Tibial nerve (tissue), 3 donors: ENCODE measurements at regions not wholly inside any gene's neighbourhood (a gene's known extent, or its start where the extent isn't known, plus 50 kb on each side); places are given as distances from the start of the nearest gene placed in this dataset.

Source experiments
- POLR2A ChIP-seq, 2 donors: fragments of 450-650 bp; IDR thresholded peaks; one replicate each; pipeline ENCODE4 v1.6.1; 2017; ENCODE audit warnings: antibody characterized with exemption in 2 of 2, mild to moderate bottlenecking in 2 of 2, moderate library complexity in 2 of 2
- TF ChIP-seq, protein P1 (sequence below), 5 experiments: fragments of 200-600 bp in 3 of 5; fragments of 450-650 bp in 2 of 5; sonication (generic) in 3 of 5; IDR thresholded peaks; one replicate each; pipeline ENCODE4 v1.5.1; 2016 to 2019; ENCODE audit warnings: antibody characterized with exemption in 5 of 5, mild to moderate bottlenecking in 3 of 5, moderate library complexity in 2 of 5

GRCh38 chr11:121794671-121795141 is 321.3 kb downstream of the BLID start:
- TF ChIP-seq, protein P1, sequence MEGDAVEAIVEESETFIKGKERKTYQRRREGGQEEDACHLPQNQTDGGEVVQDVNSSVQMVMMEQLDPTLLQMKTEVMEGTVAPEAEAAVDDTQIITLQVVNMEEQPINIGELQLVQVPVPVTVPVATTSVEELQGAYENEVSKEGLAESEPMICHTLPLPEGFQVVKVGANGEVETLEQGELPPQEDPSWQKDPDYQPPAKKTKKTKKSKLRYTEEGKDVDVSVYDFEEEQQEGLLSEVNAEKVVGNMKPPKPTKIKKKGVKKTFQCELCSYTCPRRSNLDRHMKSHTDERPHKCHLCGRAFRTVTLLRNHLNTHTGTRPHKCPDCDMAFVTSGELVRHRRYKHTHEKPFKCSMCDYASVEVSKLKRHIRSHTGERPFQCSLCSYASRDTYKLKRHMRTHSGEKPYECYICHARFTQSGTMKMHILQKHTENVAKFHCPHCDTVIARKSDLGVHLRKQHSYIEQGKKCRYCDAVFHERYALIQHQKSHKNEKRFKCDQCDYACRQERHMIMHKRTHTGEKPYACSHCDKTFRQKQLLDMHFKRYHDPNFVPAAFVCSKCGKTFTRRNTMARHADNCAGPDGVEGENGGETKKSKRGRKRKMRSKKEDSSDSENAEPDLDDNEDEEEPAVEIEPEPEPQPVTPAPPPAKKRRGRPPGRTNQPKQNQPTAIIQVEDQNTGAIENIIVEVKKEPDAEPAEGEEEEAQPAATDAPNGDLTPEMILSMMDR (IDR thresholded peaks at IDR 0.05): no peak
- no peak for TF ChIP-seq POLR2A (IDR thresholded peaks at IDR 0.05)
